OCI-LY3 (cell line): ENCODE measurements at regions not wholly inside any gene's neighbourhood (a gene's known extent, or its start where the extent isn't known, plus 50 kb on each side); places are given as distances from the start of the nearest gene placed in this dataset.

Experiments
- EZH2phosphoT487 ChIP-seq: fragments of 200-600 bp; shearing (Covaris generic); IDR thresholded peaks from 2 replicates; pipeline ENCODE4 v1.6.1; 2018; ENCODE audit warnings: antibody characterized with exemption, mixed run types, low read depth
- TF ChIP-seq, protein P1 (sequence below): fragments of 200-600, 300-600 bp; sonication (generic); IDR thresholded peaks from 2 replicates; pipeline ENCODE4 v1.5.1; 2014; ENCODE audit warnings: antibody characterized with exemption, low read length, low read depth

DNA sequence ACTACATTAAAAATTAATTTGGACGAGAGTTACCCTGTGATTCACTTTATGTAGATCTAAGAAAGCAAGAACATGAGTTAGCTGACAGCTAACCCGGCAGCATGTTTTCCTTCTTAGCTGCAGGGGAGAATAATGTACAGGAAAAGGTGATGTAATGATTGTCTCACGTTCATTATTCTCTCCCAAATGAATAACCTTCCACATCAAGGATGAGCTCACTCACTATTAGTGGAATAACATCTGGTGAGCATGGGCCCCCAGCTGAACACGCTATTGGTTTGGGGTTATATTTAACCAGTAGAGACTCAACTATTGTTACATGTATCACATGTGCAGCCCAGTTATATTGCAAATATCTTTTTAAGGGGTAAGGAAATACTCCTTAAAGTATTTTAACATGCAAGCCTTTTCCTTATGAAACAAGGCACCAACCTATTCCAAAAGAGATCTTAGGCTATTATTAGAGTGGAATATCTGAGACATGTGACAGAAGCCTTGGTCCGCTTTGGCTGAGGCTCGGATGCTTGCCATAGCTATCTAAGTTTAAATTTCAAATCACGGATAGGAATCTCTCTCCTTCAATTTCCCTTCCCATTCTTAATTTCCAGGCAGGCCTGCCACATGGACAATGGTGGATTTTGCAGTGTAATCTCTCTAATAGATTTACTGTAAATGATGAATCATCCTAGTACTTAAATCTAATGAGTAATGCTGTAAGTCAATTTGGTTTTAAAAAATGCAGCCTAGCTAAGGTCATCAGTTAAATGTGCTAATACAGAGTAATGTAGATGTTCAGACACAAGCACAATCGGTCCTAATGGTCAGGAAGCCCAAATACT is 99.0 kb upstream of the OTUD4 start:
- TF ChIP-seq, protein P1, sequence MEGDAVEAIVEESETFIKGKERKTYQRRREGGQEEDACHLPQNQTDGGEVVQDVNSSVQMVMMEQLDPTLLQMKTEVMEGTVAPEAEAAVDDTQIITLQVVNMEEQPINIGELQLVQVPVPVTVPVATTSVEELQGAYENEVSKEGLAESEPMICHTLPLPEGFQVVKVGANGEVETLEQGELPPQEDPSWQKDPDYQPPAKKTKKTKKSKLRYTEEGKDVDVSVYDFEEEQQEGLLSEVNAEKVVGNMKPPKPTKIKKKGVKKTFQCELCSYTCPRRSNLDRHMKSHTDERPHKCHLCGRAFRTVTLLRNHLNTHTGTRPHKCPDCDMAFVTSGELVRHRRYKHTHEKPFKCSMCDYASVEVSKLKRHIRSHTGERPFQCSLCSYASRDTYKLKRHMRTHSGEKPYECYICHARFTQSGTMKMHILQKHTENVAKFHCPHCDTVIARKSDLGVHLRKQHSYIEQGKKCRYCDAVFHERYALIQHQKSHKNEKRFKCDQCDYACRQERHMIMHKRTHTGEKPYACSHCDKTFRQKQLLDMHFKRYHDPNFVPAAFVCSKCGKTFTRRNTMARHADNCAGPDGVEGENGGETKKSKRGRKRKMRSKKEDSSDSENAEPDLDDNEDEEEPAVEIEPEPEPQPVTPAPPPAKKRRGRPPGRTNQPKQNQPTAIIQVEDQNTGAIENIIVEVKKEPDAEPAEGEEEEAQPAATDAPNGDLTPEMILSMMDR, result no peak
- no peak for TF ChIP-seq EZH2phosphoT487
